H9 (cell line): ENCODE measurements at regions not wholly inside any gene's neighbourhood (a gene's known extent, or its start where the extent isn't known, plus 50 kb on each side); places are given as distances from the start of the nearest gene placed in this dataset.

ENCODE experiments used
- DNase-seq: peaks from one replicate; pipeline ENCODE4 v3.0.0-alpha.2; 2017
- H2AFZ ChIP-seq: one replicate; pipeline ENCODE4 v1.6.1; 2013; ENCODE audit warnings: mild to moderate bottlenecking, low read length, control low read depth, moderate library complexity
- H2AK5ac ChIP-seq: 2 replicates; pipeline ENCODE4 v1.6.1; 2013; ENCODE audit warnings: low read length, control low read depth, mixed read lengths; ENCODE audit not compliant: insufficient read length
- H2BK120ac ChIP-seq: one replicate; pipeline ENCODE4 v1.6.1; 2013; ENCODE audit warnings: low read depth, mild to moderate bottlenecking, low read length, control low read depth, inconsistent platforms; ENCODE audit not compliant: poor library complexity, severe bottlenecking
- H2BK12ac ChIP-seq: 2 replicates; pipeline ENCODE4 v1.6.1; 2013; ENCODE audit warnings: low read length, control low read depth, mixed read lengths, low read depth; ENCODE audit not compliant: insufficient read length
- H2BK15ac ChIP-seq: 2 replicates; pipeline ENCODE4 v1.6.1; 2013; ENCODE audit warnings: low read depth, low read length, control low read depth
- H2BK20ac ChIP-seq: one replicate; pipeline ENCODE4 v1.6.1; 2013; ENCODE audit warnings: low read depth, mild to moderate bottlenecking, low read length, control low read depth, inconsistent platforms; ENCODE audit not compliant: poor library complexity, severe bottlenecking
- H2BK5ac ChIP-seq: 2 replicates; pipeline ENCODE4 v1.6.1; 2013; ENCODE audit warnings: low read length, control low read depth, mixed read lengths; ENCODE audit not compliant: insufficient read length
- H3K14ac ChIP-seq: 2 replicates; pipeline ENCODE4 v1.6.1; 2013; ENCODE audit warnings: low read length, control low read depth; ENCODE audit not compliant: insufficient read depth
- H3K18ac ChIP-seq: 2 replicates; pipeline ENCODE4 v1.6.1; 2013; ENCODE audit warnings: low read depth, mild to moderate bottlenecking, mixed read lengths, low read length, control low read depth; ENCODE audit not compliant: insufficient read length
- H3K23ac ChIP-seq: 2 replicates; pipeline ENCODE4 v1.6.1; 2013; ENCODE audit warnings: low read length, control low read depth, mixed read lengths, low read depth; ENCODE audit not compliant: insufficient read length
- H3K23me2 ChIP-seq: 2 replicates; pipeline ENCODE4 v1.6.1; 2013; ENCODE audit warnings: low read depth, mild to moderate bottlenecking, mixed read lengths, low read length, control low read depth; ENCODE audit not compliant: insufficient read length, poor library complexity, severe bottlenecking
- H3K27ac ChIP-seq: 2 replicates; pipeline ENCODE4 v1.5.1; 2013; ENCODE audit warnings: low read length, control low read depth, mixed read lengths, low read depth; ENCODE audit not compliant: insufficient read length
- H3K27me3 ChIP-seq: 2 replicates; pipeline ENCODE4 v1.6.1; 2013; ENCODE audit warnings: low read length, control low read depth, inconsistent platforms; ENCODE audit not compliant: insufficient read depth
- H3K4ac ChIP-seq: 2 replicates; pipeline ENCODE4 v1.6.1; 2013; ENCODE audit warnings: low read depth, mild to moderate bottlenecking, control low read depth, inconsistent platforms, low read length, moderate library complexity
- H3K4me1 ChIP-seq: 2 replicates; pipeline ENCODE4 v1.6.1; 2013; ENCODE audit warnings: low read length, control low read depth, inconsistent platforms; ENCODE audit not compliant: insufficient read depth
- H3K4me2 ChIP-seq: 2 replicates; pipeline ENCODE4 v1.6.1; 2013; ENCODE audit warnings: low read length, control low read depth, mixed read lengths; ENCODE audit not compliant: insufficient read length, insufficient read depth
- H3K56ac ChIP-seq: 2 replicates; pipeline ENCODE4 v1.6.1; 2013; ENCODE audit warnings: low read depth, mild to moderate bottlenecking, mixed read lengths, low read length, control low read depth; ENCODE audit not compliant: insufficient read length
- H3K79me1 ChIP-seq: 2 replicates; pipeline ENCODE4 v1.6.1; 2013; ENCODE audit warnings: low read depth, mild to moderate bottlenecking, moderate library complexity, low read length, control low read depth, inconsistent platforms; ENCODE audit not compliant: insufficient read depth, poor library complexity, severe bottlenecking
- H3K79me2 ChIP-seq: 2 replicates; pipeline ENCODE4 v1.6.1; 2013; ENCODE audit warnings: low read length, control low read depth, inconsistent platforms; ENCODE audit not compliant: insufficient read depth
- H3K9ac ChIP-seq: 2 replicates; pipeline ENCODE4 v1.6.1; 2013; ENCODE audit warnings: low read length, control low read depth, mixed read lengths; ENCODE audit not compliant: insufficient read length; ENCODE audit errors: extremely low read depth
- H3K9me3 ChIP-seq: one replicate; pipeline ENCODE4 v1.6.1; 2013; ENCODE audit warnings: low read depth, low read length, inconsistent platforms; ENCODE audit not compliant: control insufficient read depth
- H3T11ph ChIP-seq: one replicate; pipeline ENCODE4 v1.6.1; 2013; ENCODE audit warnings: mild to moderate bottlenecking, low read length, control low read depth, inconsistent platforms
- H4K20me1 ChIP-seq: one replicate; pipeline ENCODE4 v1.6.1; 2013; ENCODE audit not compliant: control insufficient read depth, insufficient read length, insufficient read depth
- H4K5ac ChIP-seq: 2 replicates; pipeline ENCODE4 v1.6.1; 2013; ENCODE audit warnings: low read depth, mild to moderate bottlenecking, mixed read lengths, low read length, control low read depth; ENCODE audit not compliant: insufficient read length
- H4K8ac ChIP-seq: replicated peaks from 2 replicates; pipeline ENCODE4 v1.6.1; 2013; ENCODE audit warnings: low read length, control low read depth, mixed read lengths, low read depth; ENCODE audit not compliant: insufficient read length
- H4K91ac ChIP-seq: 2 replicates; pipeline ENCODE4 v1.6.1; 2013; ENCODE audit warnings: low read depth, mild to moderate bottlenecking, moderate library complexity, mixed read lengths, low read length, control low read depth; ENCODE audit not compliant: insufficient read length
- H3K27ac Mint-ChIP-seq, 3 experiments: 2 replicates in 2 of 3; 3 replicates in 1 of 3; pipeline ENCODE4 v1.8.0; 2020 to 2021; ENCODE audit warnings: mixed read lengths in 3 of 3, mild to moderate bottlenecking in 1 of 3, moderate library complexity in 1 of 3
- H3K27me3 Mint-ChIP-seq: 2 replicates; pipeline ENCODE4 v1.8.0; 2021; ENCODE audit warnings: low read depth, mild to moderate bottlenecking, moderate library complexity, mixed read lengths
- H3K36me3 Mint-ChIP-seq, 3 experiments: 2 replicates in 2 of 3; 3 replicates in 1 of 3; pipeline ENCODE4 v1.8.0; 2020 to 2021; ENCODE audit warnings: low read depth in 3 of 3, mixed read lengths in 3 of 3; ENCODE audit not compliant: insufficient read depth in 1 of 3
- H3K4me1 Mint-ChIP-seq, 2 experiments: 2 replicates each; pipeline ENCODE4 v1.8.0; 2020; ENCODE audit warnings: mixed read lengths in 2 of 2
- H3K4me3 Mint-ChIP-seq, 2 experiments: 2 replicates in 1 of 2; 3 replicates in 1 of 2; pipeline ENCODE4 v1.8.0; 2020 to 2021; ENCODE audit warnings: mild to moderate bottlenecking in 2 of 2, mixed read lengths in 2 of 2, moderate library complexity in 1 of 2
- H3K9me3 Mint-ChIP-seq, 2 experiments: 2 replicates in 1 of 2; 3 replicates in 1 of 2; pipeline ENCODE4 v1.8.0; 2020; ENCODE audit warnings: mild to moderate bottlenecking in 2 of 2, mixed read lengths in 2 of 2, moderate library complexity in 1 of 2
- CTCF ChIP-seq: fragments of 200-600 bp; sonication (generic); conservative IDR thresholded peaks from 3 replicates; pipeline ENCODE4 v1.8.0; 2021; ENCODE audit warnings: antibody characterized with exemption, mild to moderate bottlenecking

- H3K27ac ChIP-seq = no peak overlapping the region
- H4K20me1 ChIP-seq = no peaks in the 10 kb centered on the region
- no peak overlapping the region for H3K27ac Mint-ChIP-seq
- no peak overlapping the region for H2BK20ac ChIP-seq
- H4K5ac ChIP-seq = no peak overlapping the region
- no peak overlapping the region for H3K23ac ChIP-seq
- no peak overlapping the region for H2BK5ac ChIP-seq
- no peaks in the 10 kb centered on the region for H3K23me2 ChIP-seq
- H2AK5ac ChIP-seq = no peak overlapping the region
- H3K4ac ChIP-seq = no peak overlapping the region
- no peak overlapping the region for H2BK15ac ChIP-seq
- no peaks in the 10 kb centered on the region for H3K79me1 ChIP-seq
- H4K8ac ChIP-seq = no peak overlapping the region
- H3K4me2 ChIP-seq = no peak overlapping the region
- H3K36me3 Mint-ChIP-seq = peaks cover 0 to 16% (median 0%) of the 10 kb centered on the region in 3 experiments; a peak in 4 of 7 replicates
- no peak for DNase-seq
- H3K9me3 ChIP-seq = no peaks in the 10 kb centered on the region
- H2AFZ ChIP-seq = no peak overlapping the region
- H3K27me3 ChIP-seq = no peaks in the 10 kb centered on the region
- H3K9me3 Mint-ChIP-seq = peaks cover 10 to 16% of the 10 kb centered on the region in 2 experiments; a peak in 4 of 5 replicates
- H3K56ac ChIP-seq = no peak overlapping the region
- TF ChIP-seq CTCF = no peak
- no peak overlapping the region for H3T11ph ChIP-seq
- no peak overlapping the region for H2BK12ac ChIP-seq
- H3K4me1 Mint-ChIP-seq = no peaks in the 10 kb centered on the region
- H3K9ac ChIP-seq = no peak overlapping the region
- no peaks in the 10 kb centered on the region for H3K4me1 ChIP-seq
- H3K27me3 Mint-ChIP-seq = peaks cover 8% of the 10 kb centered on the region
- no peak overlapping the region for H3K14ac ChIP-seq
- H3K4me3 Mint-ChIP-seq = no peak overlapping the region
- H3K18ac ChIP-seq = no peak overlapping the region
- no peak overlapping the region for H4K91ac ChIP-seq
- no peaks in the 10 kb centered on the region for H3K79me2 ChIP-seq
- no peak overlapping the region for H2BK120ac ChIP-seq
Observed at GRCh38 chr10:47230957-47231356, 69.0 kb upstream of the GDF10 start.
